ENCODE measurements at regions not wholly inside any gene's neighbourhood (a gene's known extent, or its start where the extent isn't known, plus 50 kb on each side); places are given as distances from the start of the nearest gene placed in this dataset.

DNA sequence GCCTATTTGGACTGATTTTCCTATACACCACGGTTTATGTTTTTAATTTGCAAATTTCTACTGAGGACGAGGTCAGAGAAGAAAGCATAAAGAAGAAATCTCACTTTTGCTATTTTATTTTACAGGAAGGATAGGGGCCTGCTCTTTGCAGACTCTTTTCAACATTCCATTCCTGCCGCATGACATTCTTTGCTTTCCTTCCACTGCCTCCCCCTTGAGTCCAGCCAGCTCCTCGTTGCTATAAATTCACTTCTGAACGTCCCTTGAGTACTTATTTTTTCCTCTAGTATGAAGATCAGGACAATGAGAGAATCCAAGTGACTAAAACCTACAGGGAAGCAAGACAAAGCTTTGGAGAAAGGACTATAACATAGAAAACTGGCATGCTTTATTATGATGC is 53.4 kb upstream of the PTGFR start:
- Histone ChIP-seq H3K4me1 (replicated peaks in 1 of 2; ENCODE audit: control insufficient read depth in 2 of 2, insufficient read depth in 2 of 2, low read length in 2 of 2) (no peaks in the 10 kb centered on the region), H3K79me2 (ENCODE audit: control insufficient read depth, insufficient read depth, low read length) (no peaks in the 10 kb centered on the region), H3K27ac (ENCODE audit: extremely low read depth, low read depth, low read length) (no peak overlapping the region), H3K9ac (ENCODE audit: insufficient read depth in 1 of 2, low read depth in 2 of 2, low read length in 2 of 2) (no peak overlapping the region), H3K9me3 (replicated peaks; ENCODE audit: control insufficient read depth, insufficient read depth, low read depth, low read length) (no peaks in the 10 kb centered on the region), H3K27me3 (ENCODE audit: control insufficient read depth in 2 of 2, insufficient read depth in 2 of 2, low read length in 2 of 2) (no peaks in the 10 kb centered on the region), H3K9me1 (ENCODE audit: control insufficient read depth, insufficient read depth, low read length) (no peaks in the 10 kb centered on the region), H4K20me1 (replicated peaks; ENCODE audit: control insufficient read depth, insufficient read depth, low read length) (no peaks in the 10 kb centered on the region), H2AFZ (ENCODE audit: low read depth, low read length) (no peak overlapping the region), H3K4me3 (no peak overlapping the region), H3K4me2 (ENCODE audit: insufficient read depth, low read length) (no peak overlapping the region), H3K36me3 (ENCODE audit: control insufficient read depth, insufficient read depth, low read length) (no peaks in the 10 kb centered on the region)
- FAIRE-seq (no peak), DNase-seq (ENCODE audit: extremely low read depth in 1 of 4, low spot score in 3 of 4) (no peak), ATAC-seq (no peak)
- no peak for TF ChIP-seq ZBTB7A (IDR thresholded peaks at IDR 0.05; ENCODE audit: borderline replicate concordance, control insufficient read depth, low read depth, low read length)
- no peak for TF ChIP-seq POU5F1 (IDR thresholded peaks at IDR 0.05; ENCODE audit: borderline replicate concordance, low read depth, low read length, partially characterized antibody)
- TF ChIP-seq PHF21A (IDR thresholded peaks at IDR 0.05; ENCODE audit: borderline replicate concordance, low read depth) = no peak
- no peak for TF ChIP-seq REST (IDR thresholded peaks at IDR 0.05; ENCODE audit: borderline replicate concordance)
- no peak for TF ChIP-seq REST (CRISPR knock-in tag; IDR thresholded peaks at IDR 0.05; ENCODE audit: low read depth)
- no peak for TF ChIP-seq ARID1B (IDR thresholded peaks at IDR 0.05)
- TF ChIP-seq E2F6 (IDR thresholded peaks at IDR 0.05; ENCODE audit: borderline replicate concordance in 1 of 2, extremely low read depth in 1 of 2, insufficient read depth in 1 of 2, insufficient read length in 1 of 2, low read depth in 1 of 2, low read length in 1 of 2, poor library complexity in 1 of 2, severe bottlenecking in 1 of 2) = no peak
- no peak for TF ChIP-seq EWSR1 (IDR thresholded peaks at IDR 0.05; ENCODE audit: borderline replicate concordance, low read depth, partially characterized antibody)
- TF ChIP-seq TSHZ1 (CRISPR knock-in tag; IDR thresholded peaks at IDR 0.05) = no peak
- no peak for TF ChIP-seq ZNF324 (CRISPR knock-in tag; IDR thresholded peaks at IDR 0.05)
- intact Hi-C loops (cut with micrococcal nuclease) = no loop called here
- ChIA-PET POLR2A (no interaction called here), CTCF (ENCODE audit: low intra/inter-chr PET ratio) (no interaction called here)
- 0% methylated on average over 5 of the region's 5 CpGs for WGBS (ENCODE audit: insufficient coverage, low coverage, missing lambda C conversion rate)
- in situ Hi-C loops (cut with MboI) = no loop called here
- no TSS peak for BruUV-seq (replicated peaks)

Data from K562 (cell line).